ENCODE measurements at regions not wholly inside any gene's neighbourhood (a gene's known extent, or its start where the extent isn't known, plus 50 kb on each side); places are given as distances from the start of the nearest gene placed in this dataset.

GRCh38 chr3:70873686-70874085, 561.2 kb upstream of the MDFIC2 start:
- Histone ChIP-seq H3K4me2 (ENCODE audit: low read length) (no peak overlapping the region), H3K4ac (ENCODE audit: low read depth, low read length) (no peak overlapping the region), H4K8ac (ENCODE audit: low read depth, low read length) (no peak overlapping the region), H3K14ac (ENCODE audit: low read length) (no peak overlapping the region), H3K79me1 (ENCODE audit: low read length) (no peaks in the 10 kb centered on the region), H2BK120ac (ENCODE audit: insufficient read depth, low read length, poor library complexity) (no peak overlapping the region), H3K27ac (ENCODE audit: low read depth, low read length) (no peak overlapping the region), H2AFZ (ENCODE audit: insufficient read depth, low read length, poor library complexity) (no peak overlapping the region), H3K9me3 (ENCODE audit: insufficient read depth, low read depth, low read length) (no peaks in the 10 kb centered on the region), H2AK5ac (ENCODE audit: low read length) (no peak overlapping the region), H4K12ac (ENCODE audit: low read depth, low read length) (no peak overlapping the region), H3K9ac (ENCODE audit: low read length) (no peak overlapping the region), H3K4me3 (ENCODE audit: low read depth, low read length) (no peak overlapping the region), H4K91ac (ENCODE audit: low read depth, low read length) (no peak overlapping the region), H3K4me1 (ENCODE audit: control insufficient read depth in 1 of 2, insufficient read depth in 2 of 2, low read length in 2 of 2) (no peaks in the 10 kb centered on the region), H3K18ac (ENCODE audit: low read length) (no peak overlapping the region), H2BK12ac (ENCODE audit: low read length) (no peak overlapping the region), H3K27me3 (ENCODE audit: insufficient read depth, low read length) (no peaks in the 10 kb centered on the region), H3K36me3 (ENCODE audit: control insufficient read depth in 1 of 2, insufficient read depth in 2 of 2, low read length in 2 of 2) (no peaks in the 10 kb centered on the region), H3K23ac (ENCODE audit: low read length) (no peak overlapping the region), H2BK5ac (ENCODE audit: low read depth, low read length, poor library complexity) (no peak overlapping the region), H3K79me2 (ENCODE audit: control insufficient read depth, insufficient read depth, low read length, poor library complexity) (no peaks in the 10 kb centered on the region)
- WGBS (ENCODE audit: extremely low coverage, insufficient coverage, insufficient read length): no CpG with 5 or more reads among the region's 5 CpGs
- peak; percentile 6 to 68 for DNase-seq

DNA sequence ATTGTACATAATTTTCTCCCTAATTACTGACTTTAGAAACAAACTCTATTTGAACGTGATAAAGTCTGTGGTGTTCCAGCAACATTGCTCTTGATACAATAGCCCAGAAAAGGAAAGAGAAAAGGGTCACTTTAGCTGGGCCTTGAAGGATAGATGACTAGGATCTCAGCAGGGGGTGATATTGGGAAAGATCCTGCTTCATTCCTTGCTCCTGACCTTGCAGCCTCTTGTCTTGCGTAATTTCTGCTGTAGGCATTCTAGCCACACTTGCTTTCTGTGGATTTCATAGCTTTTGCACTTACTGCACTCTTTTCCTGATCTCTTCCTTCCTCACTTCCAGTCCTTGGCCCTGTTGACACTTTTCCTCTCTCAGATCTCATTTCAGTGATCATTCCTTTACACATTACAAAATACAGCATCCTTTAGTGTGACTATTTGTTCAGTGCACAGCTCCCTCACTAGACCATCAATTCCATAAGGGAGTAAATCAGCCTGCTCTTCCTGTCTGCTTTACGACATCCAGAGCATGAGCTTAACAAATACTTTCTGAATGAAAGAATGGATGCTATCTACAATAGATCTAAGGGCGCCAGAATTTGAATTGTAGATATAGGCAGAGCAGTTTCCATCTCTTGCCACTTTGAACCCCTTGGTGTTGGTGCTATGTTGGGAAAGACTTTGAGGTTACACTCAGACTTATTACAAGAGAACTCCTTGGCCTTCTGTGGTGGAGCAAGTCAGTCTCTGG, 559.6 kb upstream of the MDFIC2 start:
- no peaks in the 10 kb centered on the region for H3K36me3 ChIP-seq (ENCODE audit: control insufficient read depth in 1 of 2, insufficient read depth in 2 of 2, low read length in 2 of 2)
- H3K18ac ChIP-seq (ENCODE audit: low read length): no peak overlapping the region
- H3K79me1 ChIP-seq (ENCODE audit: low read length): no peaks in the 10 kb centered on the region
- H3K9me3 ChIP-seq (ENCODE audit: insufficient read depth, low read depth, low read length): no peaks in the 10 kb centered on the region
- no peak overlapping the region for H3K4ac ChIP-seq (ENCODE audit: low read depth, low read length)
- no peak overlapping the region for H2BK5ac ChIP-seq (ENCODE audit: low read depth, low read length, poor library complexity)
- no peak overlapping the region for H3K9ac ChIP-seq (ENCODE audit: low read length)
- H3K4me3 ChIP-seq (ENCODE audit: low read depth, low read length): no peak overlapping the region
- H3K14ac ChIP-seq (ENCODE audit: low read length): no peak overlapping the region
- no peaks in the 10 kb centered on the region for H3K79me2 ChIP-seq (ENCODE audit: control insufficient read depth, insufficient read depth, low read length, poor library complexity)
- no peak overlapping the region for H3K4me2 ChIP-seq (ENCODE audit: low read length)
- peak; percentile 79 to 95 for DNase-seq
- no peak overlapping the region for H4K8ac ChIP-seq (ENCODE audit: low read depth, low read length)
- H2BK120ac ChIP-seq (ENCODE audit: insufficient read depth, low read length, poor library complexity): no peak overlapping the region
- H3K4me1 ChIP-seq (ENCODE audit: control insufficient read depth in 1 of 2, insufficient read depth in 2 of 2, low read length in 2 of 2): no peaks in the 10 kb centered on the region
- no peak overlapping the region for H2BK12ac ChIP-seq (ENCODE audit: low read length)
- no peak overlapping the region for H2AK5ac ChIP-seq (ENCODE audit: low read length)
- WGBS (ENCODE audit: extremely low coverage, insufficient coverage, insufficient read length): no CpG with 5 or more reads among the region's 4 CpGs
- H3K27me3 ChIP-seq (ENCODE audit: insufficient read depth, low read length): no peaks in the 10 kb centered on the region
- H4K91ac ChIP-seq (ENCODE audit: low read depth, low read length): no peak overlapping the region
- H3K27ac ChIP-seq (ENCODE audit: low read depth, low read length): no peak overlapping the region
- H3K23ac ChIP-seq (ENCODE audit: low read length): no peak overlapping the region
- no peak overlapping the region for H2AFZ ChIP-seq (ENCODE audit: insufficient read depth, low read length, poor library complexity)
- no peak overlapping the region for H4K12ac ChIP-seq (ENCODE audit: low read depth, low read length)

- Histone ChIP-seq H3K27ac (ENCODE audit: low read depth, low read length) (no peak overlapping the region), H2AK5ac (ENCODE audit: low read length) (no peak overlapping the region), H2AFZ (ENCODE audit: insufficient read depth, low read length, poor library complexity) (no peak overlapping the region), H3K4me2 (ENCODE audit: low read length) (no peak overlapping the region), H4K8ac (ENCODE audit: low read depth, low read length) (no peak overlapping the region), H3K79me1 (ENCODE audit: low read length) (no peaks in the 10 kb centered on the region), H4K91ac (ENCODE audit: low read depth, low read length) (no peak overlapping the region), H3K23ac (ENCODE audit: low read length) (no peak overlapping the region), H3K9me3 (ENCODE audit: insufficient read depth, low read depth, low read length) (no peaks in the 10 kb centered on the region), H3K14ac (ENCODE audit: low read length) (no peak overlapping the region), H4K12ac (ENCODE audit: low read depth, low read length) (no peak overlapping the region), H2BK5ac (ENCODE audit: low read depth, low read length, poor library complexity) (no peak overlapping the region), H3K27me3 (ENCODE audit: insufficient read depth, low read length) (no peaks in the 10 kb centered on the region), H2BK12ac (ENCODE audit: low read length) (no peak overlapping the region), H3K4me1 (ENCODE audit: control insufficient read depth in 1 of 2, insufficient read depth in 2 of 2, low read length in 2 of 2) (no peaks in the 10 kb centered on the region), H3K4ac (ENCODE audit: low read depth, low read length) (no peak overlapping the region), H3K36me3 (ENCODE audit: control insufficient read depth in 1 of 2, insufficient read depth in 2 of 2, low read length in 2 of 2) (no peaks in the 10 kb centered on the region), H2BK120ac (ENCODE audit: insufficient read depth, low read length, poor library complexity) (no peak overlapping the region), H3K79me2 (ENCODE audit: control insufficient read depth, insufficient read depth, low read length, poor library complexity) (no peaks in the 10 kb centered on the region), H3K18ac (ENCODE audit: low read length) (no peak overlapping the region), H3K4me3 (ENCODE audit: low read depth, low read length) (no peak overlapping the region), H3K9ac (ENCODE audit: low read length) (no peak overlapping the region)
- no peak for DNase-seq
Measured at GRCh38 chr3:70870576-70870975, 558.1 kb upstream of the MDFIC2 start.

DNA sequence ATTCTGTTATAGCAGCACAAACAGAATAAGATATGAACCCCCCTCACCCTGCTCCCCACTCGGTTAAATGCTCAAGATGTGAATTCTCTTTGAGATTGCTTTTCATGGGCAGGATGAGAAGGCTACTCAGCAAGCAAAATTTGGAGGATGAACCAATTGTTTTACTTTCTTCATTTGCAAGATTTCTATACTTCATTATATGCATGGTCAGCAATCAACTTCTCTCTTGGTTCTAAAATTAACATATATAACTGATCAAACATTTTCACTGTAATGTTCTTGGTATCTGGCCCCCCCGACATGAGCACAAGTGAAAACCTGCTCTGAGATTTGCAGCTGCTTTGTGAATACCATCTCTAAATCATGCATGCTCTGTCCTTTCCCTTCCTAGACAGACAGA, 556.1 kb upstream of the MDFIC2 start:
- no peak overlapping the region for H3K27ac ChIP-seq (ENCODE audit: low read depth, low read length)
- no peak for DNase-seq
- no peak overlapping the region for H4K12ac ChIP-seq (ENCODE audit: low read depth, low read length)
- no peak overlapping the region for H3K14ac ChIP-seq (ENCODE audit: low read length)
- no peak overlapping the region for H4K91ac ChIP-seq (ENCODE audit: low read depth, low read length)
- no peaks in the 10 kb centered on the region for H3K36me3 ChIP-seq (ENCODE audit: control insufficient read depth in 1 of 2, insufficient read depth in 2 of 2, low read length in 2 of 2)
- H2BK120ac ChIP-seq (ENCODE audit: insufficient read depth, low read length, poor library complexity): no peak overlapping the region
- no peak overlapping the region for H2BK5ac ChIP-seq (ENCODE audit: low read depth, low read length, poor library complexity)
- H3K9ac ChIP-seq (ENCODE audit: low read length): no peak overlapping the region
- H3K27me3 ChIP-seq (ENCODE audit: insufficient read depth, low read length): no peaks in the 10 kb centered on the region
- H3K23ac ChIP-seq (ENCODE audit: low read length): no peak overlapping the region
- no peak overlapping the region for H3K4me2 ChIP-seq (ENCODE audit: low read length)
- no peak overlapping the region for H4K8ac ChIP-seq (ENCODE audit: low read depth, low read length)
- no peak overlapping the region for H3K4me3 ChIP-seq (ENCODE audit: low read depth, low read length)
- no peak overlapping the region for H2AK5ac ChIP-seq (ENCODE audit: low read length)
- no peaks in the 10 kb centered on the region for H3K79me1 ChIP-seq (ENCODE audit: low read length)
- no peak overlapping the region for H3K4ac ChIP-seq (ENCODE audit: low read depth, low read length)
- H2BK12ac ChIP-seq (ENCODE audit: low read length): no peak overlapping the region
- H3K9me3 ChIP-seq (ENCODE audit: insufficient read depth, low read depth, low read length): no peaks in the 10 kb centered on the region
- H3K4me1 ChIP-seq (ENCODE audit: control insufficient read depth in 1 of 2, insufficient read depth in 2 of 2, low read length in 2 of 2): no peaks in the 10 kb centered on the region
- no CpG with 5 or more reads among the region's 2 CpGs for WGBS (ENCODE audit: extremely low coverage, insufficient coverage, insufficient read length)
- H3K79me2 ChIP-seq (ENCODE audit: control insufficient read depth, insufficient read depth, low read length, poor library complexity): no peaks in the 10 kb centered on the region
- no peak overlapping the region for H3K18ac ChIP-seq (ENCODE audit: low read length)
- H2AFZ ChIP-seq (ENCODE audit: insufficient read depth, low read length, poor library complexity): no peak overlapping the region
